ENCODE measurements at regions not wholly inside any gene's neighbourhood (a gene's known extent, or its start where the extent isn't known, plus 50 kb on each side); places are given as distances from the start of the nearest gene placed in this dataset.

GRCh38 chrX:42975906-42976305 is 197.9 kb upstream of the PPP1R2C start:
- H3K27ac Mint-ChIP-seq, result no peak overlapping the region
- no peaks in the 10 kb centered on the region for H3K9me3 Mint-ChIP-seq

GRCh38 chrX:42976746-42977366 is 198.9 kb upstream of the PPP1R2C start:
- no peak overlapping the region for H3K27ac Mint-ChIP-seq
- no peak overlapping the region for H3K4me3 Mint-ChIP-seq
- DNase-seq, result no peak
- H3K9me3 Mint-ChIP-seq, result no peaks in the 10 kb centered on the region
- H3K27me3 Mint-ChIP-seq, result no peaks in the 10 kb centered on the region
- H3K4me1 Mint-ChIP-seq, result peaks cover 5% of the 10 kb centered on the region
- peaks cover 2% of the 10 kb centered on the region for H3K36me3 Mint-ChIP-seq

More at GRCh38 chrX:42975906-42976305, 197.9 kb upstream of the PPP1R2C start:
- Mint-ChIP-seq H3K4me3 (no peak overlapping the region), H3K4me1 (peaks cover 5% of the 10 kb centered on the region), H3K36me3 (peaks cover 2% of the 10 kb centered on the region), H3K27me3 (no peaks in the 10 kb centered on the region)
- DNase-seq, result no peak

DNA sequence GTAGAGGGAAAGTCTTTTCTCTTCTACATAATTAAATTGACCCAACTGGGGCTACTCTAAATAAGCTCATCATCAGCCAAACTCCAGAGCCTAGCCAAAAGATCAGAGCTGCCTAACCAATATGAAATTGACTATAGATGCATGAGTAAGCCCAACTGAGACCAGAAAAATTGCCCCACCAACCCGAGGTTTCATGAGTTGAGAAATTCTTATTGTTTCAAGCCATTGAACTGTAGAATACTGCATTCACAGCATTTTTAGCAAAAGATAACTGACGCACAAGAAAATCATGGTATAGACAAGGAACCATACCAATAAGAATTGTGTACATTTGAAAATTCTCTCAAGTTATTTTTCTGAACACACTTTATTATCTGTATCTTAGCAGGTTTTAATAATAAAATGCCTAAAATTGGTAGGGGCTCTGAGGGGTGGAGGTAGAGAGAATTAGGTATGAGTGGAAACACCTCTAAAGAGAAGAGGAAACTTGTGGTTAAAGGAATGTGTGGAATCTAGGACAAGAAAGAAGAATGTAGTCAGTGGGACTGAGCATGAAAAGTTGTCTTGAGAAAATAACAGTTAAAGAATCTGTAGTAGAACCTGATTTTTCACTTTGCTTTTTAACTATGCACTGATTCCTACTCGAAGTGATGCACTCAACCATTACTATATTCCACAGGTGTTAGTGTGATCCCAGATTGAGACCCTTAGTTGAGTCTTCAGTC is 200.9 kb upstream of the PPP1R2C start:
- Mint-ChIP-seq H3K36me3 (peaks cover 3% of the 10 kb centered on the region), H3K4me3 (no peak overlapping the region), H3K27ac (no peak overlapping the region), H3K9me3 (no peaks in the 10 kb centered on the region), H3K4me1 (peaks cover 5% of the 10 kb centered on the region), H3K27me3 (no peaks in the 10 kb centered on the region)
- no peak for DNase-seq

DNA sequence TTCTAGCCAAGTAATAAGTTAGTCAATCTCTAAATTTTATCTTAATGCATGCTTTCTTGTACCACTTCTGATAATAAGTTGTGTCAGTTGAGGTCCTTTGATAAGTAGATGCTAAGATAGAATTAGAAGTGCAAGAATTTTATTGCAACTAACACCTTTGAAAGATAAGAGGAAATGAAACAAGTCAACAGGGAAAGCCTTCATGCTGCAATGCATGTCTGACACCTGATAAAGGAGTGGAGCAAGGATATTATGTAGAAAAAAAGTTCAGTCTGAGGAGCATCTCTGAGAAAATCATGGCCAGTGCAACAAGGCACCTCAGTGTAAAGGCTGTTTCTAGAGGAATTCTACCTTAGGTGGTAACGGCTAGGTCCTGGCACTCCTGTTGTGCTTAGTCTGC is 210.7 kb upstream of the PPP1R2C start:
- Mint-ChIP-seq H3K4me3 (no peak overlapping the region), H3K36me3 (no peaks in the 10 kb centered on the region), H3K9me3 (no peaks in the 10 kb centered on the region), H3K27me3 (no peaks in the 10 kb centered on the region), H3K4me1 (peaks cover 4% of the 10 kb centered on the region), H3K27ac (no peak overlapping the region)
- no peak for DNase-seq

DNA sequence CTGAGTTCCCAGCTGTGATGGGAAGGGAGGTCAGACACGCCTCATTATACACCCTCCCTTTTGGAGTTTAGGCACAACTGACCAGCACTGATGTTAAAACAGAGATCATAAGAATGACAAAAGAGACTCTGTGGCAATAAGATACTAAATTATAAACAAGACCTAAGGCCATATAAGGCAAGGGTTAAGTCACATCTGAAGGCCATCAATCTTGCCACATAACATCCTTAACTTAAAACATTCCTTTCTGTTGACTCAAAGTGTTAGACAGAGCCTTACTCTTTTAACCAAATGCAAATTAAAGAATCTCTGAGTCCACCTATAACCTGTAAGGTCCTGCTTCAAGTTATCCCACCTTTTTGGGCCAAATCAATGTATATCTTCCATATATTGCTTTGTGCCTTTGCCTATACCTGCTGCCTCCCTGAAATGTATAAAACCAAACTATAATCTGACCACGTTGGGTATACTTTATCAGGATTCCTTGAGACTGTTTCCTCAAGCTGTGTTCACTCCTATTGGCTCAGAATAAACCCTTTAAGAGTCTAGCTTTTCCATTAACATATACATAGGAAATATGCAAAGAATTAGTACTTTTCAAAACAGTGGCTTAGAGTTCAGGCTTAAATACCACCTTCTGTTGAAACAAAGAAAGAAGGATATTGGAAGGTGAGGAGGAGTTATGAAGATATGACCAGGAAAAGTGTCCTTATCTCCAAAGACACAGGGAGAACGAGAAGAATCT is 214.4 kb upstream of the PPP1R2C start:
- no peaks in the 10 kb centered on the region for H3K36me3 Mint-ChIP-seq
- no peak for DNase-seq
- H3K9me3 Mint-ChIP-seq, result no peaks in the 10 kb centered on the region
- H3K27ac Mint-ChIP-seq, result no peak overlapping the region
- no peak overlapping the region for H3K4me3 Mint-ChIP-seq
- no peaks in the 10 kb centered on the region for H3K27me3 Mint-ChIP-seq
- peaks cover 2% of the 10 kb centered on the region for H3K4me1 Mint-ChIP-seq

GRCh38 chrX:42996861-42997260 is 218.9 kb upstream of the PPP1R2C start:
- Mint-ChIP-seq H3K36me3 (no peaks in the 10 kb centered on the region), H3K4me1 (no peaks in the 10 kb centered on the region), H3K27me3 (no peaks in the 10 kb centered on the region)

GRCh38 chrX:43000121-43000520 is 222.2 kb upstream of the PPP1R2C start:
- Mint-ChIP-seq H3K27me3 (no peaks in the 10 kb centered on the region), H3K4me1 (no peaks in the 10 kb centered on the region), H3K27ac (no peak overlapping the region), H3K9me3 (peaks cover 1% of the 10 kb centered on the region), H3K4me3 (no peak overlapping the region), H3K36me3 (no peaks in the 10 kb centered on the region)
- DNase-seq, result no peak

More at GRCh38 chrX:42996861-42997260, 218.9 kb upstream of the PPP1R2C start:
- Mint-ChIP-seq H3K9me3 (no peaks in the 10 kb centered on the region), H3K27ac (no peak overlapping the region), H3K4me3 (no peak overlapping the region)
- DNase-seq, result no peak

- H3K4me1 Mint-ChIP-seq, result no peaks in the 10 kb centered on the region
- peaks cover under 1% of the 10 kb centered on the region for H3K36me3 Mint-ChIP-seq
- H3K27me3 Mint-ChIP-seq, result no peaks in the 10 kb centered on the region
- H3K27ac Mint-ChIP-seq, result no peak overlapping the region
- DNase-seq, result no peak
- H3K9me3 Mint-ChIP-seq, result peaks cover 1% of the 10 kb centered on the region
- H3K4me3 Mint-ChIP-seq, result no peak overlapping the region
Observed at GRCh38 chrX:43002526-43003203, 224.7 kb upstream of the PPP1R2C start.

DNA sequence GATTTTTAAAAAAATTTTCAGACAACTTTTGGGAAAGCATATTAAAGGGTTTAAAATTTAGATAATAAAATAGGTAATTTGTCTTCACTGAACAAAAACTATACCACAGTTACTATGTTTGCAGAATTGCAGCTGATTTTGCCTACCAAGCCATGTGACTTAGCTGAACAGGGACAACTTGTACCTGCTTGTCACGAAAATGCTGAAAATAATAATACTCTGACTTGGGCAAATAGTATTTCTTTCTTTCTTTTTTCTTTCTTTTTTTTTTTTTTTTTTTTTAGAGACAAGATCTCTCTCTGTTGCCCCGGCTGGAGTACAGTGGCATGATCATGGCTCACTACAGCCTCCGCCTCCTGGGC is 225.2 kb upstream of the PPP1R2C start:
- H3K36me3 Mint-ChIP-seq, result peaks cover 1% of the 10 kb centered on the region
- no peak overlapping the region for H3K4me3 Mint-ChIP-seq
- no peak overlapping the region for H3K27ac Mint-ChIP-seq
- no peak for DNase-seq
- H3K9me3 Mint-ChIP-seq, result peaks cover 1% of the 10 kb centered on the region
- H3K4me1 Mint-ChIP-seq, result no peaks in the 10 kb centered on the region
- H3K27me3 Mint-ChIP-seq, result no peaks in the 10 kb centered on the region

DNA sequence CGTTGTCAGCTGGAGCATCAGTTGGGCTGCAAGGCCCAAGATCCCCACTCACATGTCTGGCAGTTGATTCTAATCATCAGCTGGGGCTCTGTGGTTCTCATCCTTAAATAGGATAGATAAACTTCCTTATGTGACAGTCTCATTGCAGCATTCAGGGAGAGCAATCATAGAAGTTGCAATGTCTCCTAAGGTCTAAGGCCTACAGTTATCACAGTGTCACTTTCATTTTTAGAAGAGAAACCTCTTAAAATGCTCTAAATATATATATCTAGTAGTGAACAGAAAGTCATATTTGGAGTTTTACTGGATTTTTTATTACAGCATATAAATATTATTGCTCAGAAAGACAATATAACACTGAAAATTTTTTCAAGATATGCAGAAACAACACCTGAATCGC is 226.0 kb upstream of the PPP1R2C start:
- DNase-seq, result no peak
- peaks cover 1% of the 10 kb centered on the region for H3K36me3 Mint-ChIP-seq

GRCh38 chrX:43005561-43005960 is 227.6 kb upstream of the PPP1R2C start:
- Mint-ChIP-seq H3K36me3 (peaks cover 3% of the 10 kb centered on the region), H3K4me3 (no peak overlapping the region), H3K27me3 (no peaks in the 10 kb centered on the region), H3K4me1 (no peaks in the 10 kb centered on the region), H3K27ac (no peak overlapping the region), H3K9me3 (peaks cover 3% of the 10 kb centered on the region)
- no peak for DNase-seq

More for the DNA sequence above, 226.0 kb upstream of the PPP1R2C start:
- no peak overlapping the region for H3K4me3 Mint-ChIP-seq
- H3K9me3 Mint-ChIP-seq, result peaks cover 1% of the 10 kb centered on the region
- H3K4me1 Mint-ChIP-seq, result no peaks in the 10 kb centered on the region
- H3K27ac Mint-ChIP-seq, result no peak overlapping the region
- H3K27me3 Mint-ChIP-seq, result no peaks in the 10 kb centered on the region

DNA sequence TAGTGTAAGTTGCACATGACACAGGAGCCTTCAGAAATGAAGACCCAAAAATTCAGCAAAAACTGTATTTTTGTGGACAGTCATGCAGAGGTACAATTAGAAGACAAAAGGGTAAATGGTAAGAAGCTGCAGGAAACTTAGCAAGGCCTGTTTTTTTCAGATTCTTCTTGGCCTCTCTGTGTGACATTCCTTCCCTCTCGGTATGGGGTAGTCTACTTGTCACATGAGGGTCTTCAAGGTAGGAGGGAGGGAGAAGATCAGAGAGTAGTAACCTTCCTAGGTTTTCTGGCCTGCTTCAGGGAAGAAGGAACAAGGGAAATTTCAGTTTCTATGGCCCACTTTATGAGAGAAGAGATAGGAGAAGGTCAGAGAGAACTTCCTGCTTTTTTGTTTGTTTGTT is 230.4 kb upstream of the PPP1R2C start:
- H3K4me3 Mint-ChIP-seq, result no peak overlapping the region
- H3K27me3 Mint-ChIP-seq, result no peaks in the 10 kb centered on the region
- peaks cover 3% of the 10 kb centered on the region for H3K4me1 Mint-ChIP-seq
- DNase-seq, result no peak
- no peak overlapping the region for H3K27ac Mint-ChIP-seq
- peaks cover 3% of the 10 kb centered on the region for H3K9me3 Mint-ChIP-seq
- H3K36me3 Mint-ChIP-seq, result peaks cover 3% of the 10 kb centered on the region

- H3K27me3 Mint-ChIP-seq, result no peaks in the 10 kb centered on the region
- peaks cover 5% of the 10 kb centered on the region for H3K4me1 Mint-ChIP-seq
- peaks cover 4% of the 10 kb centered on the region for H3K9me3 Mint-ChIP-seq
- H3K4me3 Mint-ChIP-seq, result no peak overlapping the region
- DNase-seq, result no peak
- H3K27ac Mint-ChIP-seq, result no peak overlapping the region
- H3K36me3 Mint-ChIP-seq, result peaks cover 4% of the 10 kb centered on the region
Observed at GRCh38 chrX:43016021-43016420, 238.1 kb upstream of the PPP1R2C start.

GRCh38 chrX:43018031-43018430 is 240.1 kb upstream of the PPP1R2C start:
- H3K4me3 Mint-ChIP-seq, result no peak overlapping the region
- no peak overlapping the region for H3K27ac Mint-ChIP-seq
- peaks cover 4% of the 10 kb centered on the region for H3K9me3 Mint-ChIP-seq
- H3K36me3 Mint-ChIP-seq, result peaks cover 4% of the 10 kb centered on the region
- no peak for DNase-seq
- H3K27me3 Mint-ChIP-seq, result no peaks in the 10 kb centered on the region
- peaks cover 2% of the 10 kb centered on the region for H3K4me1 Mint-ChIP-seq

GRCh38 chrX:43019021-43019420 is 241.1 kb upstream of the PPP1R2C start:
- Mint-ChIP-seq H3K9me3 (peaks cover 4% of the 10 kb centered on the region), H3K4me3 (no peak overlapping the region), H3K36me3 (peaks cover 6% of the 10 kb centered on the region), H3K27ac (no peak overlapping the region), H3K27me3 (no peaks in the 10 kb centered on the region), H3K4me1 (peaks cover 2% of the 10 kb centered on the region)
- no peak for DNase-seq
